Body of pancreas (tissue), 4 donors: ENCODE measurements at regions not wholly inside any gene's neighbourhood (a gene's known extent, or its start where the extent isn't known, plus 50 kb on each side); places are given as distances from the start of the nearest gene placed in this dataset.

ENCODE experiments used
- ATAC-seq: fragments of 150-250 bp; one replicate; pipeline ENCODE4 v1.9.1; 2016
- DNase-seq, 4 donors: peaks; one replicate each; pipeline ENCODE4 v3.0.0-alpha.2; 2019
- H3K27ac ChIP-seq, 4 donors: fragments of 200-600 bp; sonication (generic); 1 replicate in 3 of 4; 2 replicates in 1 of 4; pipeline versions ENCODE4 v1.5.1 to v1.6.1; 2016 to 2019; ENCODE audit warnings: mild to moderate bottlenecking in 1 of 4, mixed read lengths in 1 of 4, moderate library complexity in 1 of 4
- H3K27me3 ChIP-seq, 2 donors: fragments of 200-600 bp; sonication (generic); one replicate each; pipeline ENCODE4 v1.6.0; 2016; ENCODE audit warnings: mild to moderate bottlenecking in 1 of 2
- H3K36me3 ChIP-seq, 2 donors: fragments of 200-600 bp; sonication (generic); replicated peaks in 1 of 2; 2 replicates each; pipeline ENCODE4 v1.5.1; 2016; ENCODE audit warnings: low read depth in 2 of 2; ENCODE audit not compliant: insufficient read depth in 1 of 2
- H3K4me1 ChIP-seq: fragments of 200-600 bp; sonication (generic); one replicate; pipeline ENCODE4 v1.6.0; 2016
- H3K4me3 ChIP-seq, 2 donors: fragments of 200-600 bp; sonication (generic); 1 replicate in 1 of 2; 2 replicates in 1 of 2; pipeline ENCODE4 v1.5.1; 2016 to 2019
- H3K9me3 ChIP-seq, 3 donors: fragments of 200-600 bp; sonication (generic); 1 replicate in 2 of 3; 2 replicates in 1 of 3; pipeline ENCODE4 v1.5.1; 2016
- CTCF ChIP-seq, 7 experiments: fragments of 450-650 bp in 4 of 7; fragments of 200-600 bp in 3 of 7; sonication (generic) in 3 of 7; IDR thresholded peaks; one replicate each; pipeline ENCODE4 v1.5.1; 2016 to 2019; ENCODE audit warnings: antibody characterized with exemption in 7 of 7
- POLR2A ChIP-seq, 3 donors: fragments of 450-650 bp; IDR thresholded peaks; one replicate each; pipeline ENCODE4 v1.6.1; 2016; ENCODE audit warnings: antibody characterized with exemption in 3 of 3, mild to moderate bottlenecking in 2 of 3
- WGBS, 2 donors: methylation state at CpG; one replicate each; pipeline ENCODE4 v1.1.5; 2017; 5-methylcytosine and 5-hydroxymethylcytosine counted together
- intact Hi-C: fragments of 100-400 bp; cut with DNase I; formaldehyde crosslinking; loops from one replicate; pipeline ENCODE4 v1.15.1; 2023

GRCh38 chr6:80689716-80690395, 583.4 kb downstream of the BCKDHB start:
- Histone ChIP-seq H3K27me3 (no peaks in the 10 kb centered on the region), H3K4me1 (no peaks in the 10 kb centered on the region), H3K4me3 (no peak overlapping the region), H3K9me3 (no peaks in the 10 kb centered on the region), H3K36me3 (no peaks in the 10 kb centered on the region), H3K27ac (no peak overlapping the region)
- WGBS, 2 donors, result 16 to 23% methylated on average over 3 of the region's 3 CpGs
- TF ChIP-seq CTCF (IDR thresholded peaks at IDR 0.05), result no peak
- TF ChIP-seq POLR2A (IDR thresholded peaks at IDR 0.05), result no peak
- intact Hi-C loops, result no loop called here
- no peak for ATAC-seq
- no peak for DNase-seq

GRCh38 chr6:80679992-80680391, 573.5 kb downstream of the BCKDHB start:
- no peak for ATAC-seq
- H3K27me3 ChIP-seq, result no peaks in the 10 kb centered on the region
- no peaks in the 10 kb centered on the region for H3K4me1 ChIP-seq
- TF ChIP-seq POLR2A (IDR thresholded peaks at IDR 0.05) (no peak), CTCF (IDR thresholded peaks at IDR 0.05) (no peak)
- WGBS, 2 donors, result 52 to 62% methylated on average over 2 of the region's 2 CpGs
- DNase-seq, result no peak
- H3K9me3 ChIP-seq, result no peaks in the 10 kb centered on the region
- no peak overlapping the region for H3K27ac ChIP-seq
- H3K4me3 ChIP-seq, result no peak overlapping the region
- intact Hi-C loops, result no loop called here
- H3K36me3 ChIP-seq, result no peaks in the 10 kb centered on the region

- DNase-seq (no peak), ATAC-seq (no peak)
- Histone ChIP-seq H3K4me3 (no peak overlapping the region), H3K4me1 (no peaks in the 10 kb centered on the region), H3K27ac (no peak overlapping the region), H3K27me3 (no peaks in the 10 kb centered on the region), H3K9me3 (no peaks in the 10 kb centered on the region), H3K36me3 (no peaks in the 10 kb centered on the region)
- intact Hi-C loops, result no loop called here
- no peak for TF ChIP-seq CTCF (IDR thresholded peaks at IDR 0.05)
- TF ChIP-seq POLR2A (IDR thresholded peaks at IDR 0.05), result no peak
- 66 to 79% methylated on average over 3 of the region's 3 CpGs for WGBS, 2 donors
Observed at GRCh38 chr6:80676386-80676785, 569.9 kb downstream of the BCKDHB start.

GRCh38 chr6:80674669-80675068, 568.2 kb downstream of the BCKDHB start:
- Histone ChIP-seq H3K27me3 (no peaks in the 10 kb centered on the region), H3K36me3 (no peaks in the 10 kb centered on the region), H3K9me3 (no peaks in the 10 kb centered on the region), H3K4me3 (no peak overlapping the region), H3K4me1 (no peaks in the 10 kb centered on the region), H3K27ac (no peak overlapping the region)
- WGBS, 2 donors, result 8 to 28% methylated on average over 1 of the region's 1 CpG
- DNase-seq (no peak), ATAC-seq (no peak)
- intact Hi-C loops, result no loop called here
- TF ChIP-seq POLR2A (IDR thresholded peaks at IDR 0.05) (no peak), CTCF (IDR thresholded peaks at IDR 0.05) (no peak)

GRCh38 chr6:80673367-80673766, 566.9 kb downstream of the BCKDHB start:
- Histone ChIP-seq H3K4me1 (no peaks in the 10 kb centered on the region), H3K36me3 (no peaks in the 10 kb centered on the region), H3K9me3 (no peaks in the 10 kb centered on the region), H3K27ac (no peak overlapping the region), H3K27me3 (no peaks in the 10 kb centered on the region), H3K4me3 (no peak overlapping the region)
- intact Hi-C loops, result no loop called here
- ATAC-seq (no peak), DNase-seq (no peak)
- TF ChIP-seq POLR2A (IDR thresholded peaks at IDR 0.05) (no peak), CTCF (IDR thresholded peaks at IDR 0.05) (no peak)
